Calu3 (cell line): ENCODE measurements at regions not wholly inside any gene's neighbourhood (a gene's known extent, or its start where the extent isn't known, plus 50 kb on each side); places are given as distances from the start of the nearest gene placed in this dataset.

Source experiments
- BruUV-seq: library from RNA; stranded (reverse); fragments of 400-500 nt; replicated peaks from 2 replicates; lab custom pipeline; 2021; lab: Mats Ljungman, UMichigan
- CTCF ChIA-PET: fragments of 300-600 bp; sonication (Branson Sonifier 250); formaldehyde crosslinking; loops from one replicate; lab custom pipeline; 2022; ENCODE audit warnings: antibody characterized with exemption; lab: Charles Lee
- DNase-seq: peaks from one replicate; pipeline ENCODE4 v3.0.0; 2022
- H3K27ac Mint-ChIP-seq: one replicate; pipeline ENCODE4 v1.8.0; 2022; ENCODE audit warnings: mixed read lengths; ENCODE audit not compliant: unreplicated experiment
- H3K27me3 Mint-ChIP-seq: one replicate; pipeline ENCODE4 v1.8.0; 2022; ENCODE audit warnings: mixed read lengths; ENCODE audit not compliant: unreplicated experiment
- H3K36me3 Mint-ChIP-seq: one replicate; pipeline ENCODE4 v1.8.0; 2022; ENCODE audit warnings: mild to moderate bottlenecking, moderate library complexity, mixed read lengths; ENCODE audit not compliant: insufficient read depth, unreplicated experiment
- H3K4me1 Mint-ChIP-seq: one replicate; pipeline ENCODE4 v1.8.0; 2022; ENCODE audit warnings: mild to moderate bottlenecking, low read depth, mixed read lengths; ENCODE audit not compliant: unreplicated experiment
- H3K4me3 Mint-ChIP-seq: one replicate; pipeline ENCODE4 v1.8.0; 2022; ENCODE audit warnings: mild to moderate bottlenecking, low read depth, moderate library complexity, mixed read lengths; ENCODE audit not compliant: unreplicated experiment
- H3K9me3 Mint-ChIP-seq: one replicate; pipeline ENCODE4 v1.8.0; 2022; ENCODE audit warnings: low read depth, mixed read lengths; ENCODE audit not compliant: unreplicated experiment
- intact Hi-C: fragments of 100-400 bp; cut with micrococcal nuclease; formaldehyde crosslinking; loops from one replicate; pipeline ENCODE4 v1.10.0; 2022; ENCODE audit not compliant: unreplicated experiment
- TF ChIP-seq, protein P1 (sequence below): fragments of 200-600 bp; IDR thresholded peaks from one replicate; pipeline ENCODE4 v1.8.0; 2022; ENCODE audit warnings: antibody characterized with exemption; ENCODE audit not compliant: unreplicated experiment

DNA sequence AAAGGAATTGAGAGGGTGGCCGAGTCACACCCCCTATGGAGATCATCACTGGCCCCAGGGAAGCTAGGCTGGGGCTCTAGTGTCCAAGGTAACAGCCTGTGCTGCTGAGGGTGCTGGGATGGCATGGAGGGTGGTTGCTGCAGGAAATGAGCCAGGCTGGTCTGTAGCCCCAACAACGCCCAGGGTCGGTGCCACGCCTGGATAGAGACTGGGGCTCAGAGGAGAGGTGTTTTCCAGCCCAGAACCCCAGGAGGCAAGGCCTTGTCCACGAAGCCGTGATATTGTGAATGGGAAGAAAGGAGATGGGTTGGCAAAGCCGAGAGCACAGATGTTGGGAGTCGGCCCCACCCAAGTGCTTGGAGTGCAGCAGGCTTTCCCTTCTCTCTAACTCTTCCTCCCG, 68.9 kb upstream of the ACTRT2 start:
- TF ChIP-seq, protein P1, sequence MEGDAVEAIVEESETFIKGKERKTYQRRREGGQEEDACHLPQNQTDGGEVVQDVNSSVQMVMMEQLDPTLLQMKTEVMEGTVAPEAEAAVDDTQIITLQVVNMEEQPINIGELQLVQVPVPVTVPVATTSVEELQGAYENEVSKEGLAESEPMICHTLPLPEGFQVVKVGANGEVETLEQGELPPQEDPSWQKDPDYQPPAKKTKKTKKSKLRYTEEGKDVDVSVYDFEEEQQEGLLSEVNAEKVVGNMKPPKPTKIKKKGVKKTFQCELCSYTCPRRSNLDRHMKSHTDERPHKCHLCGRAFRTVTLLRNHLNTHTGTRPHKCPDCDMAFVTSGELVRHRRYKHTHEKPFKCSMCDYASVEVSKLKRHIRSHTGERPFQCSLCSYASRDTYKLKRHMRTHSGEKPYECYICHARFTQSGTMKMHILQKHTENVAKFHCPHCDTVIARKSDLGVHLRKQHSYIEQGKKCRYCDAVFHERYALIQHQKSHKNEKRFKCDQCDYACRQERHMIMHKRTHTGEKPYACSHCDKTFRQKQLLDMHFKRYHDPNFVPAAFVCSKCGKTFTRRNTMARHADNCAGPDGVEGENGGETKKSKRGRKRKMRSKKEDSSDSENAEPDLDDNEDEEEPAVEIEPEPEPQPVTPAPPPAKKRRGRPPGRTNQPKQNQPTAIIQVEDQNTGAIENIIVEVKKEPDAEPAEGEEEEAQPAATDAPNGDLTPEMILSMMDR = no peak
- DNase-seq = no peak
- Mint-ChIP-seq H3K27me3 (peaks cover 51% of the 10 kb centered on the region), H3K9me3 (peaks cover 6% of the 10 kb centered on the region), H3K4me3 (no peak overlapping the region), H3K4me1 (no peaks in the 10 kb centered on the region), H3K36me3 (no peaks in the 10 kb centered on the region), H3K27ac (no peak overlapping the region)
- intact Hi-C loops = no loop called here
- CTCF ChIA-PET = no interaction called here
- no TSS peak for BruUV-seq

DNA sequence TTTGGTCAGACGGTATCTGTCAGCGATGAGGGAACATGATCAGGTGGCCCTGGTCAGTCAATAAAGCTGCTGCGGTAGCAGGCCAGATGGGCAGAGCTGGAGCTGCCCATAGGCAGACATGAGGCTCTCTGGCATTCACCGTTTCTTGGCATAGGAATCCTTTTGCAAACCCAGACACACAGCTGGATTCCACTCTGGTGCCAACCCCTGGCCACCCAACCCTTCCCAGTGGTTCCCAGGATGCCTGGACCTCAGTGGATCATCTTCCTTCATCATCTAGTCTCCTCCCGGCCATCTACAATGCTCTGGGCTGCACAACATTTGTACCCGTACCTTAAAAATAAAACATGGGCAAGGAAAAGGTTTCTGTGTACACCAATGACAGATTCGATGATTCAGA, 68.3 kb upstream of the ACTRT2 start:
- TF ChIP-seq, protein P1 = no peak
- H3K4me3 Mint-ChIP-seq = no peak overlapping the region
- no peaks in the 10 kb centered on the region for H3K4me1 Mint-ChIP-seq
- no peak for DNase-seq
- no peaks in the 10 kb centered on the region for H3K36me3 Mint-ChIP-seq
- peaks cover 45% of the 10 kb centered on the region for H3K27me3 Mint-ChIP-seq
- peaks cover 6% of the 10 kb centered on the region for H3K9me3 Mint-ChIP-seq
- BruUV-seq = no TSS peak
- intact Hi-C loops = no loop called here
- H3K27ac Mint-ChIP-seq = no peak overlapping the region
- CTCF ChIA-PET = no interaction called here

DNA sequence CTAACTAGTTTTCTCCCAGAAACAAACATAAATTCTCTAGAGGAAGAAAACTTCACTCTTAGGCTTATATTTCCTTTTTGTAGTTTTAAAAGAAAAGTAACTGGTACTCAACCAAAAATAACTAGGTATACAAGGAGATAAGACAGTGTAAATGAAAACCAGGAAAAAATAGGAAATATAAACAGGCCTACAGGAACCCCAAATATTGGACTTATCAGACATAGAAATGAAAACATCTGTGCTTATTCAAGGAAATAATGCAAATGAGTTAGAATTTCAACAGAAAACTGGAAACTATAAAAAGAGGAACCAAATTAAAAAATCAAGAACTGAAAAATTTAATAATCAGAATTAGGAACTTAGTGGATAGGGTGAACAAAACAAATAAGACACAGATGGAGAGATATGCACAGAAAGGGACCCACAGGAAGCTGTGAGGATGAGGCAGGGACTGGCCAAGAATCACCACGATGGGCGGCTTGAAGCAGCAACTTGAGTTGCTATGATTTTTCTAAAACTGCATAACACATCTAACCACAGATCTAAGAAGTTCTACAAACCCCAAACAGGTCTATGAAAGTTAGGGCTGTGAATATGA, 67.5 kb upstream of the ACTRT2 start:
- H3K36me3 Mint-ChIP-seq = no peaks in the 10 kb centered on the region

DNA sequence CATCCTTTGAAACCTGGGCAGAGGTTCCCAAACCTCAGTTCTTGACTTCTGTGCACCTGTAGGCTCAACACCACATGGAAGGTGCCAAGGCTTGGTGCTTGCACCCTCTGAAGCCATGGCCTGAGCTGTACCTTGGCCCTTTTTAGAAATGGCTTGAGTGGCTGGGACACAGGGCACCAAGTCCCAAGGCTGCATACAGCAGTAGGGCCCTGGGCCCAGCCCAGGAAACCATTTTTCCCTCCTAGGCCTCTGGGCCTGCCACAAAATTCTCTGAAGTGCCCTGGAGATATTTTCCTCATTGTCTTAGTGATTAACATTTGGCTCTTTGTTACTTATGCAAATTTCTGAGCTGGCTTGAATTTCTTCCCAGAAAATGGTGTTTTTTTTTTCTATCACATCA, 65.6 kb upstream of the ACTRT2 start:
- no TSS peak for BruUV-seq
- H3K27ac Mint-ChIP-seq = no peak overlapping the region
- H3K9me3 Mint-ChIP-seq = peaks cover 6% of the 10 kb centered on the region
- DNase-seq = no peak
- no peaks in the 10 kb centered on the region for H3K4me1 Mint-ChIP-seq
- no peak overlapping the region for H3K4me3 Mint-ChIP-seq
- peaks cover 4% of the 10 kb centered on the region for H3K36me3 Mint-ChIP-seq
- CTCF ChIA-PET = no interaction called here
- TF ChIP-seq, protein P1 = no peak
- peaks cover 31% of the 10 kb centered on the region for H3K27me3 Mint-ChIP-seq
- intact Hi-C loops = no loop called here

More for the DNA sequence above, 67.5 kb upstream of the ACTRT2 start:
- peaks cover 39% of the 10 kb centered on the region for H3K27me3 Mint-ChIP-seq
- H3K9me3 Mint-ChIP-seq = peaks cover 6% of the 10 kb centered on the region
- BruUV-seq = no TSS peak
- no peak overlapping the region for H3K27ac Mint-ChIP-seq
- CTCF ChIA-PET = no interaction called here
- intact Hi-C loops = no loop called here
- no peak overlapping the region for H3K4me3 Mint-ChIP-seq
- TF ChIP-seq, protein P1 = no peak
- no peaks in the 10 kb centered on the region for H3K4me1 Mint-ChIP-seq
- no peak for DNase-seq
